NCI-H1105 (cell line): ENCODE measurements at regions not wholly inside any gene's neighbourhood (a gene's known extent, or its start where the extent isn't known, plus 50 kb on each side); places are given as distances from the start of the nearest gene placed in this dataset.
"Not testable (repeated sequence)": the region's sequence is repeated elsewhere in the genome, so short reads cannot be mapped to it uniquely, and the experiment has no call there.

Source experiments
- DNase-seq: peaks from one replicate; lab custom pipeline; 2025; lab: John Stamatoyannopoulos, UW

DNA sequence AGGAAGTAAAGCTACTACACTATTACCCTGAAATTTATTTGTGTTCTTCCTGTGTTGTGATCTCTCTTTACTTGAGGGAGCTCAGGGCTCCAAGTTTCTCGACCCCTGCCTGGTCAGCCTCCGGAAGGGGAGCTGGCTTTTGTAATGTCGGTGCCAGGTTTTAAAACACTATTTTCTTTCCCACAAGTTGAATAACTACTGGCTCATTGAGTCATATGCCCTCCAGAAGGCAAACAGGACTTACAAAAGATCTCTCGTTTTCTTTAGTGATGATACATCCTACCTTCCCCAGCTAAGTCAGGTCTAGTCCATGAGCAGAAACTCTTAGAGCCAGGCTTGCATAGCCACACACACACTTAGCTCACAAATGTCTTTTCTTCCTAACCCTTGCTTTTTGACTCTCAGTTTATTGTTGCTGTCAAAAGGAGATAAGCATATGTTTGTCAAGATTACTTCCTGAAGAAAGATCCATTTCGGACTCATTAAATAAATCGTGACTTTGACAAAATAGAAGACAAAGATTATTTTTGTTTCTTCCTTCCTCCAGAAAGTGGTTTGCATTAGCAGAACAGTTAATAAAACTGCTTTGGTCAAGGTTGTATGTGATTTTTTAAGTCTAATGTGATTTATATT, 209.8 kb upstream of the FLRT2 start:
- DNase-seq: no peak

- DNase-seq: no peak
These were observed 204.6 kb upstream of the FLRT2 start for GRCh38 chr14:85325134-85326017.

GRCh38 chr14:85332401-85332800, 197.5 kb upstream of the FLRT2 start:
- no peak for DNase-seq

GRCh38 chr14:85333313-85333712, 196.6 kb upstream of the FLRT2 start:
- no peak for DNase-seq

GRCh38 chr14:85333841-85334240, 196.1 kb upstream of the FLRT2 start:
- no peak for DNase-seq

- no peak for DNase-seq
These were observed 195.6 kb upstream of the FLRT2 start for GRCh38 chr14:85334316-85334715.

DNA sequence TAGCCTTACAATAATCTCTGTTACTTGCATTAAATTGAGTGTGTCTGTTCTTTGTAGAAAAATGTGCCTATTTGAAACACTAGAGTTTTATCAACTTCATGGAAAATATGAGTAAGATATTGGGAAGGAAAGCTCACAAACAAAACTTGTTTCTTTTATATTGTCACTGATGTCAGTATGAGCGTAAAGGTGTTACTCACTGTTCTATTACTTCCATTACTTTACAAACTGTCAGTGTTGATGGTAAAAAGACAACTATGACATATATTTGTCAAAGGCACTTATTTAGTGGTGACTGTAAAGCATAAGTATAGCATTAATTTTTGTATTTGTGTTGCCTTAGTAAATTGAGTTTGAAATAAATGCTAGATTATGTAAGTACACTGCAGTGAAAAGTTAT, 193.7 kb upstream of the FLRT2 start:
- no peak for DNase-seq

GRCh38 chr14:85336817-85337216, 193.1 kb upstream of the FLRT2 start:
- DNase-seq: no peak

DNA sequence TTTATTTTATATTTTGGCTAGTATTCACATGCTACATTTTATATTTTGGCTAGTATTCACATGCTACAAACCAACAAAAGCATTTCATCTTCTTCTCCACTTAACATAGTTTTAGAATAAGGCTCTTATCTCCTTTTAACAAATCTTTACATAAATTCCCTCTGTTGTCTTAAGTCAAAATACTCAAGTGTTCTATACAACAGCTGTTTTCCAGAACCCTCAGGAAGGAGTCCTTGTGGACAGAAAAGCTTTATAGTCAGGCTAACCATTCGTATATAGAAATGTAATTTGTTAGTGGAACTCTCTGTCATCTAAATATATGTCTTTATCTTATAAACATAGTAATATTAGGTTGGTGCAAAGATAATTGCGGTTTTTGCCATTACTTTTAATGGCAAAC, 191.0 kb upstream of the FLRT2 start:
- DNase-seq: no peak

DNA sequence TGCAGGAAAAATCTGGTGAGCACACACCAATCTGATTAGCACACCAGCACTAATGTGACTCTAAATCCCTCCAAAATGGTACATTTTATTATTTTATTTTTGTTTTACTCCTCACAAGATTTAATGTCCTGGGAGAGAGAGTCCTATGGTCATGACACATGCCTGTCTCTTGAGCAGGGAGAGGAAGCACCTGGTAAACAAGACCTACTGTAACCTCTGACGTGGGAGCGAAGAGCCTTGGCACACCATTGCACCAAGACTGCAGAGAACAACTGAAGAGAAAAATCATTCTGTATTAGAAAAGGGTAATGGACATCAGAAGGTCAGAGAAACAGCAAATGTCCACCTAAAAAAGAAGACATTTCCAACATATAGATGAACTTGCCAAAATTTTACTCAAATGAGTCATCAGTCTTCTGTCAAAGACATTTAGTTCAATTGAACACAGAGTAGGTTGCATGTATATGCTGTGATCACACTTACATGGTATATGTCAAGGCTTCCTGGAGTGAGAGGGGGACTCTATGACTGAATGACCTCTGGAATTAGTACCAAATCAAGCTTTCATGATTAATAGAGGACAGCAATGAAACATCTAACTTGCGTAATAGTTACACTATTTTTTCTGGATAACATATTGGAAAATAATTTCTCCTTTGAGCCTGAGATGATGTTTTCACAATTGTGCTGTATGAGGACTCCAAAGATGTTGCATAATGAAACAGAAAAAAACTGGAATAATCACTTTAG, 186.9 kb upstream of the FLRT2 start:
- no peak for DNase-seq

DNA sequence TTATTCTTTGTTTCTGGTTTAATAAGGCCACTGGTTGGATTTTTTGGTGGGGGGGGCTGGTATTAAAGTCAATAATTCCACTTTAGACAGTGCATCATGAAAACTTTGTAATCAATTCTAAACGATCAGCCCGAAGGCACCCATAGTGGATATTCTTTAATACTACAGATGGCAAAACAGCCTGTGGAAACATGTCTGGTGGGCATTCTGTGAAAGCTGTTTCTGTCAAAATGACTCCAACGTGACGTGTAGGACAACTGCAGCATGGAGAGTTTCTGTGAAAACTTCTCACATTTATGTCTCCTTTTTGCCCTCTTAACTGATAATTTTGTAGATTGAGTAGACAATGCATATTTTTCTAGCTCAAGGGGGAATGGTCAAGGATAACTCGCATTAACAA, 185.8 kb upstream of the FLRT2 start:
- DNase-seq: no peak

GRCh38 chr14:85344847-85345570, 184.9 kb upstream of the FLRT2 start:
- DNase-seq: peak; percentile 23

GRCh38 chr14:85350667-85351066, 179.3 kb upstream of the FLRT2 start:
- no peak for DNase-seq

DNA sequence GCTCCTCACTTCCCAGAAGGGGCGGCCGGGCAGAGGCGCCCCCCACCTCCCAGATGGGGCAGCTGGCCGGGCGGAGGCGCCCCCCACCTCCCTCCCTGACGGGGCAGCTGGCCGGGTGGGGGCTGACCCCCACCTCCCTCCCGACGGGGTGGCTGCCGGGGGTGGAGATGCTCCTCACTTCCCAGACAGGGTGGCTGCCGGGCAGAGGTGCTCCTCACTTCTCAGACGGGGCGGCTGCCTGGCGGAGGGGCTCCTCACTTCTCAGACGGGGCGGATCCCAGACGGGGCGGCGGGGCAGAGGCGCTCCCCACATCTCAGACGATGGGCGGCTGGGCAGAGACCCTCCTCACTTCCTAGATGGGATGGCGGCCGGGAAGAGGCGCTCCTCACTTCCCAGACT, 177.4 kb upstream of the FLRT2 start:
- not testable (repeated sequence) for DNase-seq

GRCh38 chr14:85357120-85357519, 172.8 kb upstream of the FLRT2 start:
- DNase-seq: no peak

GRCh38 chr14:85358136-85358785, 171.7 kb upstream of the FLRT2 start:
- no peak for DNase-seq

DNA sequence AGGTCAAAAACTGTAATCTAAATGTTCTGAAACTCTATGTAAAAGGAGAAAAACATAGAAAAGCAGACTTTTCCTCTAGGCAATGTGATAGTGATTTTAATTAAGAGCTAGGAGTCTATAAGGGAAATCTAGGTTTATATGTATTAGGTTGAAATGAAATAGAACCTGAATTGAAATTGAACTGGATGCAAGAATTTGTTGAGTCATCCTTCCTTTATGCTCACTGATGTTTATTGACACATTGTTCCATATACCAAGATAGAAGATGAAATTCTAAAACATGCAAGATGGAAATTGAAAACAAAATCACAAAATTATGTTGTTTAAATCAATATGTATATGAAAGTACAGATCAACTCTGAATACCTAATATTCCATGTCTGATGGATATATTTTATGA, 170.4 kb upstream of the FLRT2 start:
- DNase-seq: no peak

DNA sequence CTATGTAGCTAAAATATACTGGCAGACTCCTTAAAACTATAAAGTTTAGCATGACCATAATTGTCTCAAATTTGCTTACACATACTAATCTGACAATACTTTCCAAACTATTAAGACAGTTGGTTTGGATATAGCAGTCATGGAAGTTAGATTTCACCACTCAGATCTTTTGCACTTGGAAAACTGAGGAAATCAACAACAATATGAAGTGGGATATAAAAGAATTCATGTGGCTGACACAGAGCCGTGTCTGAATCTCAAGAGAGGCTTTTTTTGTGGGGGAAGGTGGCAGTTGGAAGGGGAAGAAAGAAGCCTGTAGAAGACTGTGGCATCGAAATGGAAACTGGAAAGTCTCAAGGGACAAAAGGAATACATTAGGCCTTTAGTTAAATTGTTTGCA, 166.6 kb upstream of the FLRT2 start:
- DNase-seq: no peak

GRCh38 chr14:85366226-85366625, 163.7 kb upstream of the FLRT2 start:
- no peak for DNase-seq

DNA sequence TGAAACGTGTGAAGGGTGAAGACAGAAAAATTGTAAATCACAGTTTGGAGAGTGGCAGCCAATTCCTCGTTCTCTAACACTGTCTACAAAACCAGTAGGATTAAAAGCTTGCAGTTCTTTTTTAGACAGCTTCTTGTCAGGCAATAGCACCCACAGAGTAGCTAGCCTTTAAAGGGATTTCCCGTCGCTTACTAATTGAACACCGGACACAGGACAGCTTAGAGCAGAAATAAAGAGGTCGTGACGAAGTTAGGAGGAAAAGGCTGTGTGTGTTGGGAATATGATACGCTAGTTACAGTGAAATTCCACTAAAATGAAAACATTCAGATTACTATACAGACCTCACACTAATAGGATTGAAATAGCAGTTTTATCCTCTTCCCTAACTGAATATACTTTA, 149.1 kb upstream of the FLRT2 start:
- no peak for DNase-seq

DNA sequence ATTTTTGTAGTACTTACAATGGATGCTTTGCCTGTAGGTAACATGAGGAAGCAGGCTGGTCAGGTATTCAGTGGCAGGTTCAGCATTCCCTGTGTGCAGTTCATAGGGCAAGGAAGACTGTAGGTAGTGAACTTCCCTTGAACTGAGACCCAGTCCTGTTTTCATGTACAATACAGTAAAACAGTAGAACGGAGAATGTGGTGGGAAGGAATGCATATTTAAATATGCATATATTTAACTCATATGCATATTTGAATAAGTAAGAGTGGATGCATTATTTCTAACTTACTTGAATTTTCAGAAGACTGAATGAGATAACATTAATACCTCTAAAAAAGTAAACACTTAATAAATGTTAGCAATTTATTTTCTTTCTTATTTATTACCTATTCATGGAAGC, 147.6 kb upstream of the FLRT2 start:
- no peak for DNase-seq

GRCh38 chr14:85387181-85387580, 142.8 kb upstream of the FLRT2 start:
- DNase-seq: no peak
